ENCODE measurements at regions not wholly inside any gene's neighbourhood (a gene's known extent, or its start where the extent isn't known, plus 50 kb on each side); places are given as distances from the start of the nearest gene placed in this dataset.

DNA sequence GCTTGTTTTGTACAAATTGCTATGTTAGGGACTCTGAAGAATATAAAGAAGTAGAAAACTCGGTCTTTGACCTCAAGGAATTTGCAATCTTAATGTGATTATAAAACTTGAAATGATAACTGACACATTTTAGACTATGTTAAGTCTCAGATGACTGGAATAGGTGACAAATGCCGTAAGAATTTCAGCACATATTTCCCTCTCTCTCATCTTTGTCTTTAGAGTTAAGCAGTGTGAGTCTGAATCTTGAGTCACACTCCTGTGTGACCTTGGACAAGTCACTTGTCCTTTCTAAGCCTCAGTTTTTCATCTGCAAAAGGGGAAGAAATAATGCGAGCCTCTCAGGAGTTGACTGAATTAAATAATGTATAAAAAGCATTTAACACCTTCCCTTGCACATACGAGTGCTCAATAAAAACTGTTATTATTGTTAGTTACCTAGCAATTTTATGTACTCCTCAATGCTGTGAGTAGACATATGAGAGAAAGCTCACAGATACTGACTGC, 103.7 kb downstream of the DYRK2 start:
- no peaks in the 10 kb centered on the region for H3K79me1 ChIP-seq (replicated peaks; ENCODE audit: low read length, poor library complexity, severe bottlenecking)
- H3K27me3 ChIP-seq (ENCODE audit: control insufficient read depth in 1 of 2, insufficient read depth in 1 of 2, low read length in 2 of 2): no peaks in the 10 kb centered on the region
- no peak overlapping the region for H3K9ac ChIP-seq (ENCODE audit: low read length)
- H4K91ac ChIP-seq (ENCODE audit: low read length): no peak overlapping the region
- no peak overlapping the region for H2BK12ac ChIP-seq (ENCODE audit: low read length in 2 of 2)
- DNase-seq: no peak
- peaks cover 3% of the 10 kb centered on the region for H3K4me1 ChIP-seq (ENCODE audit: control insufficient read depth, insufficient read depth, low read depth, low read length)
- H2AFZ ChIP-seq (ENCODE audit: low read depth, low read length): no peak overlapping the region
- H3K36me3 ChIP-seq (ENCODE audit: control insufficient read depth in 1 of 2, insufficient read depth in 2 of 2, low read depth in 1 of 2, low read length in 2 of 2): no peaks in the 10 kb centered on the region
- no peak overlapping the region for H3K23ac ChIP-seq (ENCODE audit: low read length in 2 of 2)
- H2BK120ac ChIP-seq (ENCODE audit: low read depth, low read length): no peak overlapping the region
- no peak overlapping the region for H3K27ac ChIP-seq (ENCODE audit: low read length, poor library complexity, severe bottlenecking)
- H4K8ac ChIP-seq (ENCODE audit: low read length): no peak overlapping the region
- no peaks in the 10 kb centered on the region for H3K9me3 ChIP-seq (ENCODE audit: control insufficient read depth, low read length)
- H3K14ac ChIP-seq (ENCODE audit: low read length in 2 of 2): no peak overlapping the region
- H2BK5ac ChIP-seq (ENCODE audit: low read depth, low read length, poor library complexity, severe bottlenecking): no peak overlapping the region
- H3K4ac ChIP-seq (ENCODE audit: low read depth in 1 of 2, low read length in 2 of 2): no peak overlapping the region
- 66% methylated on average over 2 of the region's 4 CpGs for WGBS
- H2AK5ac ChIP-seq (ENCODE audit: low read length, severe bottlenecking): no peak overlapping the region
- H3K18ac ChIP-seq (ENCODE audit: low read depth in 1 of 2, low read length in 2 of 2): no peak overlapping the region
- H3K4me2 ChIP-seq (ENCODE audit: low read length, poor library complexity, severe bottlenecking): no peak overlapping the region
- no peak overlapping the region for H3K4me3 ChIP-seq (ENCODE audit: insufficient read depth in 1 of 2, low read depth in 1 of 2, low read length in 2 of 2)
- H2BK15ac ChIP-seq (ENCODE audit: low read depth, poor library complexity, severe bottlenecking): no peak overlapping the region

- Histone ChIP-seq H3K14ac (ENCODE audit: low read length in 2 of 2) (no peak overlapping the region), H2AFZ (ENCODE audit: low read depth, low read length) (no peak overlapping the region), H4K8ac (ENCODE audit: low read length) (no peak overlapping the region), H3K4me3 (ENCODE audit: insufficient read depth in 1 of 2, low read depth in 1 of 2, low read length in 2 of 2) (no peak overlapping the region), H3K36me3 (ENCODE audit: control insufficient read depth in 1 of 2, insufficient read depth in 2 of 2, low read depth in 1 of 2, low read length in 2 of 2) (no peaks in the 10 kb centered on the region), H3K9me3 (ENCODE audit: control insufficient read depth, low read length) (no peaks in the 10 kb centered on the region), H3K9ac (ENCODE audit: low read length) (no peak overlapping the region), H3K4me2 (ENCODE audit: low read length, poor library complexity, severe bottlenecking) (no peak overlapping the region), H4K91ac (ENCODE audit: low read length) (no peak overlapping the region), H3K18ac (ENCODE audit: low read depth in 1 of 2, low read length in 2 of 2) (no peak overlapping the region), H2BK12ac (ENCODE audit: low read length in 2 of 2) (no peak overlapping the region), H3K27me3 (ENCODE audit: control insufficient read depth in 1 of 2, insufficient read depth in 1 of 2, low read length in 2 of 2) (no peaks in the 10 kb centered on the region), H2BK5ac (ENCODE audit: low read depth, low read length, poor library complexity, severe bottlenecking) (no peak overlapping the region), H3K4ac (ENCODE audit: low read depth in 1 of 2, low read length in 2 of 2) (no peak overlapping the region), H3K23ac (ENCODE audit: low read length in 2 of 2) (no peak overlapping the region), H3K27ac (ENCODE audit: low read length, poor library complexity, severe bottlenecking) (no peak overlapping the region), H3K79me1 (replicated peaks; ENCODE audit: low read length, poor library complexity, severe bottlenecking) (no peaks in the 10 kb centered on the region), H3K4me1 (ENCODE audit: control insufficient read depth, insufficient read depth, low read depth, low read length) (no peaks in the 10 kb centered on the region), H2BK120ac (ENCODE audit: low read depth, low read length) (no peak overlapping the region), H2BK15ac (ENCODE audit: low read depth, poor library complexity, severe bottlenecking) (no peak overlapping the region), H2AK5ac (ENCODE audit: low read length, severe bottlenecking) (no peak overlapping the region)
- no peak for DNase-seq
- WGBS: 92% methylated on average over 7 of the region's 9 CpGs
These were observed 106.6 kb downstream of the DYRK2 start for GRCh38 chr12:67754933-67755697.

DNA sequence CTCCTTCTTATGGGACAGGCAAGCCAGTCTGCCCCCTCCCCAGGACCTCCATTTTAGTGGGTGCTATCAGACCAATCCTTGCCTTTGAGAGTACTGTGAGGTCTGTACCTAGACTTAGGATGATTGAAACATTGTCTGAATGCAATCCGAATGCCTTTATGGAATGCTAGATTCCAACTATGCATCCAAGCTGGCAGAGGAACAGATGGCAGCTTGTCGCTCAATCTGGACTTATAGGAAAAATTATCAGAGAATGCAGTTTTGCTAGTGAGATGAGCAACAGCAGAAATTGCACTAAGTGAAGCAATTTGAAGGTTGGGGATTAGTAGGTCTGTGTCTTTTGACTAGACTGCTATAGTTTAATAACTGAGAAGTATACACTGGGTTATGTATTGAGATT, 109.1 kb downstream of the DYRK2 start:
- H3K4me3 ChIP-seq (ENCODE audit: insufficient read depth in 1 of 2, low read depth in 1 of 2, low read length in 2 of 2): no peak overlapping the region
- no peak overlapping the region for H4K8ac ChIP-seq (ENCODE audit: low read length)
- H2BK120ac ChIP-seq (ENCODE audit: low read depth, low read length): no peak overlapping the region
- H4K91ac ChIP-seq (ENCODE audit: low read length): no peak overlapping the region
- DNase-seq: no peak
- H3K79me1 ChIP-seq (replicated peaks; ENCODE audit: low read length, poor library complexity, severe bottlenecking): no peaks in the 10 kb centered on the region
- no peak overlapping the region for H2BK15ac ChIP-seq (ENCODE audit: low read depth, poor library complexity, severe bottlenecking)
- no peak overlapping the region for H3K23ac ChIP-seq (ENCODE audit: low read length in 2 of 2)
- H2BK5ac ChIP-seq (ENCODE audit: low read depth, low read length, poor library complexity, severe bottlenecking): no peak overlapping the region
- no peaks in the 10 kb centered on the region for H3K9me3 ChIP-seq (ENCODE audit: control insufficient read depth, low read length)
- no peak overlapping the region for H2BK12ac ChIP-seq (ENCODE audit: low read length in 2 of 2)
- H2AK5ac ChIP-seq (ENCODE audit: low read length, severe bottlenecking): no peak overlapping the region
- no peak overlapping the region for H3K9ac ChIP-seq (ENCODE audit: low read length)
- H3K14ac ChIP-seq (ENCODE audit: low read length in 2 of 2): no peak overlapping the region
- H3K4me1 ChIP-seq (ENCODE audit: control insufficient read depth, insufficient read depth, low read depth, low read length): no peaks in the 10 kb centered on the region
- no peak overlapping the region for H3K4me2 ChIP-seq (ENCODE audit: low read length, poor library complexity, severe bottlenecking)
- H3K18ac ChIP-seq (ENCODE audit: low read depth in 1 of 2, low read length in 2 of 2): no peak overlapping the region
- WGBS: 98% methylated on average over 2 of the region's 2 CpGs
- no peak overlapping the region for H3K27ac ChIP-seq (ENCODE audit: low read length, poor library complexity, severe bottlenecking)
- no peaks in the 10 kb centered on the region for H3K27me3 ChIP-seq (ENCODE audit: control insufficient read depth in 1 of 2, insufficient read depth in 1 of 2, low read length in 2 of 2)
- no peaks in the 10 kb centered on the region for H3K36me3 ChIP-seq (ENCODE audit: control insufficient read depth in 1 of 2, insufficient read depth in 2 of 2, low read depth in 1 of 2, low read length in 2 of 2)
- no peak overlapping the region for H3K4ac ChIP-seq (ENCODE audit: low read depth in 1 of 2, low read length in 2 of 2)
- H2AFZ ChIP-seq (ENCODE audit: low read depth, low read length): no peak overlapping the region

GRCh38 chr12:67758119-67758518, 109.6 kb downstream of the DYRK2 start:
- Histone ChIP-seq H3K23ac (ENCODE audit: low read length in 2 of 2) (no peak overlapping the region), H3K9me3 (ENCODE audit: control insufficient read depth, low read length) (no peaks in the 10 kb centered on the region), H3K4me2 (ENCODE audit: low read length, poor library complexity, severe bottlenecking) (no peak overlapping the region), H2BK5ac (ENCODE audit: low read depth, low read length, poor library complexity, severe bottlenecking) (no peak overlapping the region), H2BK12ac (ENCODE audit: low read length in 2 of 2) (no peak overlapping the region), H4K8ac (ENCODE audit: low read length) (no peak overlapping the region), H3K4me1 (ENCODE audit: control insufficient read depth, insufficient read depth, low read depth, low read length) (no peaks in the 10 kb centered on the region), H3K79me1 (replicated peaks; ENCODE audit: low read length, poor library complexity, severe bottlenecking) (no peaks in the 10 kb centered on the region), H3K14ac (ENCODE audit: low read length in 2 of 2) (no peak overlapping the region), H2BK15ac (ENCODE audit: low read depth, poor library complexity, severe bottlenecking) (no peak overlapping the region), H3K4ac (ENCODE audit: low read depth in 1 of 2, low read length in 2 of 2) (no peak overlapping the region), H3K27me3 (ENCODE audit: control insufficient read depth in 1 of 2, insufficient read depth in 1 of 2, low read length in 2 of 2) (no peaks in the 10 kb centered on the region), H3K9ac (ENCODE audit: low read length) (no peak overlapping the region), H4K91ac (ENCODE audit: low read length) (no peak overlapping the region), H3K27ac (ENCODE audit: low read length, poor library complexity, severe bottlenecking) (no peak overlapping the region), H2BK120ac (ENCODE audit: low read depth, low read length) (no peak overlapping the region), H3K4me3 (ENCODE audit: insufficient read depth in 1 of 2, low read depth in 1 of 2, low read length in 2 of 2) (no peak overlapping the region), H3K36me3 (ENCODE audit: control insufficient read depth in 1 of 2, insufficient read depth in 2 of 2, low read depth in 1 of 2, low read length in 2 of 2) (no peaks in the 10 kb centered on the region), H2AFZ (ENCODE audit: low read depth, low read length) (no peak overlapping the region), H3K18ac (ENCODE audit: low read depth in 1 of 2, low read length in 2 of 2) (no peak overlapping the region), H2AK5ac (ENCODE audit: low read length, severe bottlenecking) (no peak overlapping the region)
- WGBS: 88% methylated on average over 2 of the region's 2 CpGs
- DNase-seq: no peak

Measured in mesenchymal stem cell (in vitro differentiated cells and primary cell).